ENCODE measurements at regions not wholly inside any gene's neighbourhood (a gene's known extent, or its start where the extent isn't known, plus 50 kb on each side); places are given as distances from the start of the nearest gene placed in this dataset.

- TF ChIP-seq CTCF (IDR thresholded peaks at IDR 0.05; ENCODE audit: low read depth, low read length) = no peak
- no peak overlapping the region for H3K4me3 ChIP-seq
- peaks cover 11% of the 10 kb centered on the region for H3K27me3 ChIP-seq
- no peak for DNase-seq (ENCODE audit: low read depth in 1 of 2, low spot score in 1 of 2)
- H3K4me1 ChIP-seq (ENCODE audit: low read depth) = no peaks in the 10 kb centered on the region
- no peaks in the 10 kb centered on the region for H3K9me3 ChIP-seq (ENCODE audit: low read depth)
- no peaks in the 10 kb centered on the region for H3K36me3 ChIP-seq
- no peak overlapping the region for H3K27ac ChIP-seq
Measured at GRCh38 chr1:112332176-112333150, 63.6 kb upstream of the CTTNBP2NL start.

GRCh38 chr1:112335351-112335750 lies 60.7 kb upstream of the CTTNBP2NL start:
- no peaks in the 10 kb centered on the region for H3K36me3 ChIP-seq
- DNase-seq (ENCODE audit: low read depth in 1 of 2, low spot score in 1 of 2) = no peak
- no peak overlapping the region for H3K4me3 ChIP-seq
- H3K9me3 ChIP-seq (ENCODE audit: low read depth) = no peaks in the 10 kb centered on the region
- H3K4me1 ChIP-seq (ENCODE audit: low read depth) = no peaks in the 10 kb centered on the region
- no peak overlapping the region for H3K27ac ChIP-seq
- no peak for TF ChIP-seq CTCF (IDR thresholded peaks at IDR 0.05; ENCODE audit: low read depth, low read length)
- H3K27me3 ChIP-seq = peaks cover 16% of the 10 kb centered on the region

- Histone ChIP-seq H3K4me1 (ENCODE audit: low read depth) (no peaks in the 10 kb centered on the region), H3K4me3 (no peak overlapping the region), H3K27me3 (peaks cover 13% of the 10 kb centered on the region), H3K36me3 (no peaks in the 10 kb centered on the region), H3K9me3 (ENCODE audit: low read depth) (no peaks in the 10 kb centered on the region), H3K27ac (no peak overlapping the region)
- TF ChIP-seq CTCF (IDR thresholded peaks at IDR 0.05; ENCODE audit: low read depth, low read length) = peak; percentile 86
- DNase-seq (ENCODE audit: low read depth in 1 of 2, low spot score in 1 of 2) = peak; percentile 55 to 77
Measured at GRCh38 chr1:112337028-112337531, 58.9 kb upstream of the CTTNBP2NL start.

- Histone ChIP-seq H3K36me3 (no peaks in the 10 kb centered on the region), H3K4me3 (no peak overlapping the region), H3K27me3 (peaks cover 5% of the 10 kb centered on the region), H3K9me3 (ENCODE audit: low read depth) (no peaks in the 10 kb centered on the region), H3K4me1 (ENCODE audit: low read depth) (no peaks in the 10 kb centered on the region), H3K27ac (no peak overlapping the region)
- DNase-seq (ENCODE audit: low read depth in 1 of 2, low spot score in 1 of 2) = no peak
- TF ChIP-seq CTCF (IDR thresholded peaks at IDR 0.05; ENCODE audit: low read depth, low read length) = no peak
Measured at GRCh38 chr1:112341986-112342385, 54.0 kb upstream of the CTTNBP2NL start.

GRCh38 chr1:112342558-112342957 lies 53.5 kb upstream of the CTTNBP2NL start:
- H3K9me3 ChIP-seq (ENCODE audit: low read depth) = no peaks in the 10 kb centered on the region
- no peak for DNase-seq (ENCODE audit: low read depth in 1 of 2, low spot score in 1 of 2)
- H3K27me3 ChIP-seq = peaks cover 5% of the 10 kb centered on the region
- H3K4me3 ChIP-seq = no peak overlapping the region
- no peaks in the 10 kb centered on the region for H3K36me3 ChIP-seq
- no peak overlapping the region for H3K27ac ChIP-seq
- H3K4me1 ChIP-seq (ENCODE audit: low read depth) = no peaks in the 10 kb centered on the region
- no peak for TF ChIP-seq CTCF (IDR thresholded peaks at IDR 0.05; ENCODE audit: low read depth, low read length)
